ENCODE measurements at regions not wholly inside any gene's neighbourhood (a gene's known extent, or its start where the extent isn't known, plus 50 kb on each side); places are given as distances from the start of the nearest gene placed in this dataset.

DNA sequence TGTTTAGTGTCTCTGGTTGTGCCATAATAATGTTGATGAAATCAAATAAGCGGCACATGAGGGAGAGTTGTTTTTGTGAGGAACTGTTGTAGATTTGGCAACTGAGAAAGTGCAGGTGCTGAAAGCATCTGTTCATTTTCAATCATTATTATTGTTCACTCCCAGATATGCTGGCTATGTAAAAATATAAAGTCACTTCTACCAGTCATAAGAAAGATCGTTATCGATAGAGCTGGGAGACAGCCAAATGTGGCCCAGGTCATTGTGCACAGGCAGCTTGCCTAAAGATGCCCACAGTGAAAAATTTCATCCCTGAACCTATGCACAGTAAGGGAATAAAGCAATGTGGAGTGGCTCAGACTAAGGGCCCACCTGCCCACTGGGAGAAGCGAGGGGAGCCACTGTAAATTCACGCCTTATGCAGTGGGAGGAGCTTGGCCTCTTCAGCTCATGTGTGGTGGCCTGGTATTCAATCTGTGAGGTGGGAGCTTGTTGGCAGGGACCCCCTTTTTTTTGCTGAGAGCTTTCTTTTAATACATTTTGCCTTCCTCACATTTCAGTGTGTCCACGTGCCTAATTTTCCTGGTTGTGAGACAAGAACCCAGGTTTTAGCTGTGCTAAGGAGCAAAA is 1490.8 kb upstream of the TMEM132C start:
- peaks cover 89% of the 10 kb centered on the region for H3K9me3 Mint-ChIP-seq
- H3K36me3 Mint-ChIP-seq, result peaks cover 75% of the 10 kb centered on the region
- ATAC-seq (no peak), DNase-seq (ENCODE audit: low spot score) (no peak)
- no peaks in the 10 kb centered on the region for H3K4me1 Mint-ChIP-seq
- ChIA-PET CTCF (no interaction called here), POLR2A (no interaction called here)
- no peak overlapping the region for H3K27ac Mint-ChIP-seq
- H3K27me3 Mint-ChIP-seq (ENCODE audit: low read depth), result peaks cover 11% of the 10 kb centered on the region; the same call in 1 of the 2 replicates
- TF ChIP-seq, protein P1, sequence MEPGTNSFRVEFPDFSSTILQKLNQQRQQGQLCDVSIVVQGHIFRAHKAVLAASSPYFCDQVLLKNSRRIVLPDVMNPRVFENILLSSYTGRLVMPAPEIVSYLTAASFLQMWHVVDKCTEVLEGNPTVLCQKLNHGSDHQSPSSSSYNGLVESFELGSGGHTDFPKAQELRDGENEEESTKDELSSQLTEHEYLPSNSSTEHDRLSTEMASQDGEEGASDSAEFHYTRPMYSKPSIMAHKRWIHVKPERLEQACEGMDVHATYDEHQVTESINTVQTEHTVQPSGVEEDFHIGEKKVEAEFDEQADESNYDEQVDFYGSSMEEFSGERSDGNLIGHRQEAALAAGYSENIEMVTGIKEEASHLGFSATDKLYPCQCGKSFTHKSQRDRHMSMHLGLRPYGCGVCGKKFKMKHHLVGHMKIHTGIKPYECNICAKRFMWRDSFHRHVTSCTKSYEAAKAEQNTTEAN (CRISPR knock-in tag; IDR thresholded peaks at IDR 0.05), result no peak
- TF ChIP-seq, protein P2, sequence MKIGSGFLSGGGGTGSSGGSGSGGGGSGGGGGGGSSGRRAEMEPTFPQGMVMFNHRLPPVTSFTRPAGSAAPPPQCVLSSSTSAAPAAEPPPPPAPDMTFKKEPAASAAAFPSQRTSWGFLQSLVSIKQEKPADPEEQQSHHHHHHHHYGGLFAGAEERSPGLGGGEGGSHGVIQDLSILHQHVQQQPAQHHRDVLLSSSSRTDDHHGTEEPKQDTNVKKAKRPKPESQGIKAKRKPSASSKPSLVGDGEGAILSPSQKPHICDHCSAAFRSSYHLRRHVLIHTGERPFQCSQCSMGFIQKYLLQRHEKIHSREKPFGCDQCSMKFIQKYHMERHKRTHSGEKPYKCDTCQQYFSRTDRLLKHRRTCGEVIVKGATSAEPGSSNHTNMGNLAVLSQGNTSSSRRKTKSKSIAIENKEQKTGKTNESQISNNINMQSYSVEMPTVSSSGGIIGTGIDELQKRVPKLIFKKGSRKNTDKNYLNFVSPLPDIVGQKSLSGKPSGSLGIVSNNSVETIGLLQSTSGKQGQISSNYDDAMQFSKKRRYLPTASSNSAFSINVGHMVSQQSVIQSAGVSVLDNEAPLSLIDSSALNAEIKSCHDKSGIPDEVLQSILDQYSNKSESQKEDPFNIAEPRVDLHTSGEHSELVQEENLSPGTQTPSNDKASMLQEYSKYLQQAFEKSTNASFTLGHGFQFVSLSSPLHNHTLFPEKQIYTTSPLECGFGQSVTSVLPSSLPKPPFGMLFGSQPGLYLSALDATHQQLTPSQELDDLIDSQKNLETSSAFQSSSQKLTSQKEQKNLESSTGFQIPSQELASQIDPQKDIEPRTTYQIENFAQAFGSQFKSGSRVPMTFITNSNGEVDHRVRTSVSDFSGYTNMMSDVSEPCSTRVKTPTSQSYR (CRISPR knock-in tag; IDR thresholded peaks at IDR 0.05), result no peak
- TF ChIP-seq ZNF232 (CRISPR knock-in tag; IDR thresholded peaks at IDR 0.05), result no peak
- no peak for TF ChIP-seq JUN (CRISPR knock-in tag; IDR thresholded peaks at IDR 0.05)
- no peak for TF ChIP-seq SP1 (CRISPR knock-in tag; conservative IDR thresholded peaks at IDR 0.05)
- no peak for TF ChIP-seq ZNF423 (CRISPR knock-in tag; IDR thresholded peaks at IDR 0.05)
- no peak for TF ChIP-seq SMAD4 (CRISPR knock-in tag; IDR thresholded peaks at IDR 0.05)
- TF ChIP-seq ZNF317 (CRISPR knock-in tag; IDR thresholded peaks at IDR 0.05; ENCODE audit: borderline replicate concordance, low read depth), result no peak
- no peak for TF ChIP-seq ZNF219 (CRISPR knock-in tag; IDR thresholded peaks at IDR 0.05; ENCODE audit: borderline replicate concordance)
- TF ChIP-seq CREB1 (CRISPR knock-in tag; IDR thresholded peaks at IDR 0.05), result no peak
- H3K4me3 Mint-ChIP-seq, result no peak overlapping the region

DNA sequence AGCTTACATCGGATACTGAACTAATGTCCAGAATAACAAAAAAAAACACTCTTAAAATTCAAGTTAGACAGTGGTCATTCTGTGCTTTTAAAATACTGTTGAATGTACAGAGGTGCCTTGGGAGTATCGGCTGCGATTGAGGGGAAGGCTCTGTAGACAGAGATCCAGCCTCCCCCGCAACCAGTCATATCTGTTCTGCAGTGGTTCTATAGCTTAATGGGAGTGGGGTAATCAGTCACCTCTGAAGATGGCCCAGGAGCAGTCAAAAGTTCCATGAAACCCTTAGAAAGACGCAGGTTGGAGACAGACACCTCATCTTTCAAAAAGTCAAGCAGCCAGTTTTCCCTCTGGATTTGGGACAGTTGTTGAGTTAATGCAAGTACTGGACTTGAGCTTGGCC is 1486.6 kb upstream of the TMEM132C start:
- Mint-ChIP-seq H3K4me3 (no peak overlapping the region), H3K9me3 (peaks cover 88% of the 10 kb centered on the region), H3K4me1 (no peaks in the 10 kb centered on the region), H3K36me3 (peaks cover 71% of the 10 kb centered on the region), H3K27ac (no peak overlapping the region), H3K27me3 (ENCODE audit: low read depth) (peaks cover 4% of the 10 kb centered on the region)
- ChIA-PET CTCF (no interaction called here), POLR2A (no interaction called here)
- DNase-seq (ENCODE audit: low spot score), result no peak
- no peak for ATAC-seq
- TF ChIP-seq, protein P3, sequence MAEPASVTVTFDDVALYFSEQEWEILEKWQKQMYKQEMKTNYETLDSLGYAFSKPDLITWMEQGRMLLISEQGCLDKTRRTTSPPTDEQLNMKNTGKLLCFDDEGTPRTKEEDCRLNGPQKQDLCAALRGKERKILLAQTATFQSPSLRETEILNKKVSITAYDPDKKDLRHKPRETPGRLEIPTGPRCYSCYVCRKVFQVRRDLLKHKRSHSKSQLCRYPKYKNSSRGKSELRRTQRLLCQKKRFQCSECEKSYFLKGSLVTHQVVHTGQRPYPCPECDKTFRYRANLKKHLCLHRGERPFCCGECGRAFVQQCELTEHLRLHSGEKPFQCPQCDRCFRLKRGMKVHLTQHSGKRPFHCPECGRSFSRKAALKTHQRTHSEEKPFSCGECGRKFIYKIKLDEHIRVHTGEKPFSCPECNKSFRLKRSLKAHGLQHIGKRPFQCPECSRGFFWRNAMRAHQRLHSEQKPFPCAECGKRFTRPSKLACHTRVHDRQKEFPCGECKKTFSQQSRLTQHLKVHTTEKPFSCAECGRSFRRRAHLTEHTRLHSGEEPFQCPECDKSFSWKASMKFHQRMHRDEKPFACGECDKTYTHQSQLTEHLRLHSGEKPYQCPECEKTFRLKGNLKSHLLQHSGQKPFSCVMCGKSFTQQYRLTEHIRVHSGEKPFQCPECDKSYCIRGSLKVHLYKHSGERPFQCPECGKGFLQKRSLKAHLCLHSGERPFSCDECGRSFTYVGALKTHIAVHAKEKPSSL (CRISPR knock-in tag; conservative IDR thresholded peaks at IDR 0.05), result no peak
- no peak for TF ChIP-seq NFE2L1 (CRISPR knock-in tag; IDR thresholded peaks at IDR 0.05)
- TF ChIP-seq SOX15 (CRISPR knock-in tag; IDR thresholded peaks at IDR 0.05), result no peak
- TF ChIP-seq ZNF416 (CRISPR knock-in tag; IDR thresholded peaks at IDR 0.05), result no peak

DNA sequence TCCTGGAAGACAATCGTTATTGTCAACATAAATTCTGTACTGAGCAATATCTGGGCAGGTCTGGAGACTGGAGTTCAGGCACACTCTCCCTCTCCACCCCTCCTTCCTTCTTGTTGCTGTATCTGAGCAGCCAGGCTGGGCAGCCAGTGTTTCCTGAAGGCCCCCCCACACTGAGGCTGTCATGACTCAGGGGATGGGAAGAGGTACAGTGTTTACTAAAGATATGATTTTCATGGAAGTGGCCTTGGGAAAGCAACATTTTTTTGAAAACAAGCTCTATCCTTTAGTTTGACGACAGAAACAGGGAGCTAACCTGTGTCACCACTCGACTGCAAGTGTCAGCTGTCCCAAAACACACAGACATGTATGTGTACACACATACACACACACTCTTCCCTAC is 1485.4 kb upstream of the TMEM132C start:
- H3K9me3 Mint-ChIP-seq, result peaks cover 87% of the 10 kb centered on the region
- ChIA-PET CTCF (no interaction called here), POLR2A (no interaction called here)
- DNase-seq (ENCODE audit: low spot score) (no peak), ATAC-seq (no peak)
- H3K4me3 Mint-ChIP-seq, result no peak overlapping the region
- H3K27ac Mint-ChIP-seq, result no peak overlapping the region
- H3K36me3 Mint-ChIP-seq, result peaks cover 70% of the 10 kb centered on the region
- peaks cover 7% of the 10 kb centered on the region for H3K27me3 Mint-ChIP-seq (ENCODE audit: low read depth)
- no peak for TF ChIP-seq HMGA2 (CRISPR knock-in tag; IDR thresholded peaks at IDR 0.05)
- TF ChIP-seq, protein P4, sequence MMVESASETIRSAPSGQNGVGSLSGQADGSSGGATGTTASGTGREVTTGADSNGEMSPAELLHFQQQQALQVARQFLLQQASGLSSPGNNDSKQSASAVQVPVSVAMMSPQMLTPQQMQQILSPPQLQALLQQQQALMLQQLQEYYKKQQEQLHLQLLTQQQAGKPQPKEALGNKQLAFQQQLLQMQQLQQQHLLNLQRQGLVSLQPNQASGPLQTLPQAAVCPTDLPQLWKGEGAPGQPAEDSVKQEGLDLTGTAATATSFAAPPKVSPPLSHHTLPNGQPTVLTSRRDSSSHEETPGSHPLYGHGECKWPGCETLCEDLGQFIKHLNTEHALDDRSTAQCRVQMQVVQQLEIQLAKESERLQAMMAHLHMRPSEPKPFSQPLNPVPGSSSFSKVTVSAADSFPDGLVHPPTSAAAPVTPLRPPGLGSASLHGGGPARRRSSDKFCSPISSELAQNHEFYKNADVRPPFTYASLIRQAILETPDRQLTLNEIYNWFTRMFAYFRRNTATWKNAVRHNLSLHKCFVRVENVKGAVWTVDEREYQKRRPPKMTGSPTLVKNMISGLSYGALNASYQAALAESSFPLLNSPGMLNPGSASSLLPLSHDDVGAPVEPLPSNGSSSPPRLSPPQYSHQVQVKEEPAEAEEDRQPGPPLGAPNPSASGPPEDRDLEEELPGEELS (CRISPR knock-in tag; IDR thresholded peaks at IDR 0.05), result no peak
- no peak for TF ChIP-seq NFYB (CRISPR knock-in tag; conservative IDR thresholded peaks at IDR 0.05; ENCODE audit: low read depth)
- H3K4me1 Mint-ChIP-seq, result no peaks in the 10 kb centered on the region
